H1 (cell line): ENCODE measurements at regions not wholly inside any gene's neighbourhood (a gene's known extent, or its start where the extent isn't known, plus 50 kb on each side); places are given as distances from the start of the nearest gene placed in this dataset.

Experiments used
- CTCF ChIA-PET: fragments of 300-600 bp; sonication (Branson Sonifier 250); formaldehyde crosslinking; loops from one replicate; lab custom pipeline; 2021; ENCODE audit not compliant: partially characterized antibody; lab: Charles Lee
- POLR2A ChIA-PET: fragments of 300-600 bp; sonication (Branson Sonifier 250); formaldehyde crosslinking; loops from one replicate; lab custom pipeline; 2021; ENCODE audit warnings: inconsistent platforms; ENCODE audit not compliant: partially characterized antibody; lab: Charles Lee
- DNase-seq, 2 experiments: peaks; one replicate each; pipeline versions ENCODE4 v3.0.0 to v3.0.0-alpha.2; 2010 to 2022; ENCODE audit warnings: low spot score in 2 of 2, low read depth in 1 of 2, mixed read lengths in 1 of 2
- FAIRE-seq: peaks from 2 replicates; lab custom pipeline; 2011; peaks lifted over from hg19 to GRCh38; lab: Jason Lieb, UNC
- H2AFZ ChIP-seq: 2 replicates; pipeline ENCODE4 v1.8.1; 2012; ENCODE audit warnings: low read length, inconsistent platforms
- H2AK5ac ChIP-seq: 2 replicates; pipeline ENCODE4 v1.6.1; 2013; ENCODE audit warnings: low read depth, low read length
- H2BK120ac ChIP-seq: replicated peaks from 2 replicates; pipeline ENCODE3; 2013; ENCODE audit warnings: low read depth, low read length, inconsistent platforms
- H2BK12ac ChIP-seq: 2 replicates; pipeline ENCODE4 v1.6.1; 2013; ENCODE audit warnings: low read depth, low read length
- H2BK15ac ChIP-seq: 2 replicates; pipeline ENCODE4 v1.6.1; 2013; ENCODE audit warnings: low read length
- H2BK20ac ChIP-seq: 2 replicates; pipeline ENCODE4 v1.6.1; 2013; ENCODE audit warnings: low read length
- H2BK5ac ChIP-seq: 2 replicates; pipeline ENCODE4 v1.6.1; 2013; ENCODE audit warnings: low read depth, low read length
- H3K14ac ChIP-seq: 2 replicates; pipeline ENCODE4 v1.6.1; 2013; ENCODE audit warnings: inconsistent platforms; ENCODE audit not compliant: insufficient read length
- H3K18ac ChIP-seq: 2 replicates; pipeline ENCODE4 v1.6.1; 2013; ENCODE audit warnings: low read length; ENCODE audit errors: extremely low read depth
- H3K23ac ChIP-seq: 2 replicates; pipeline ENCODE4 v1.6.1; 2013; ENCODE audit warnings: inconsistent platforms; ENCODE audit not compliant: insufficient read length
- H3K23me2 ChIP-seq: 2 replicates; pipeline ENCODE4 v1.6.1; 2013; ENCODE audit warnings: low read depth, low read length
- H3K27ac ChIP-seq: 2 replicates; pipeline ENCODE4 v1.6.1; 2011; ENCODE audit warnings: low read depth, low read length, inconsistent platforms
- H3K27me3 ChIP-seq, 4 experiments: replicated peaks in 1 of 4; 1 replicate in 1 of 4; 2 replicates in 3 of 4; pipeline versions ENCODE4 v1.6.1 to v1.8.1; 2011 to 2013; ENCODE audit warnings: low read length in 3 of 4, mild to moderate bottlenecking in 3 of 4, inconsistent platforms in 2 of 4, mixed read lengths in 2 of 4, moderate library complexity in 1 of 4; ENCODE audit not compliant: control insufficient read depth in 3 of 4, insufficient read depth in 3 of 4; ENCODE audit errors: extremely low read depth in 1 of 4
- H3K36me3 ChIP-seq, 4 experiments: 2 replicates each; pipeline versions ENCODE4 v1.6.1 to v1.8.1; 2011 to 2013; ENCODE audit warnings: mild to moderate bottlenecking in 4 of 4, low read length in 3 of 4, moderate library complexity in 2 of 4, control low read depth in 1 of 4, inconsistent platforms in 1 of 4; ENCODE audit not compliant: insufficient read depth in 4 of 4, control insufficient read depth in 2 of 4
- H3K4ac ChIP-seq: replicated peaks from 2 replicates; pipeline ENCODE3; 2013; ENCODE audit warnings: low read length, low read depth, mixed read lengths, inconsistent platforms; ENCODE audit not compliant: insufficient read length
- H3K4me1 ChIP-seq, 4 experiments: replicated peaks in 1 of 4; 1 replicate in 1 of 4; 2 replicates in 3 of 4; pipeline versions ENCODE4 v1.6.1 to v1.8.1; 2011 to 2013; ENCODE audit warnings: low read length in 3 of 4, inconsistent platforms in 2 of 4, mixed read lengths in 1 of 4; ENCODE audit not compliant: insufficient read depth in 4 of 4, control insufficient read depth in 3 of 4
- H3K4me2 ChIP-seq, 2 experiments: 2 replicates each; pipeline versions ENCODE4 v1.6.1 to v1.8.1; 2011 to 2013; ENCODE audit warnings: low read depth in 2 of 2, low read length in 2 of 2, control low read depth in 1 of 2, inconsistent platforms in 1 of 2, mild to moderate bottlenecking in 1 of 2; ENCODE audit not compliant: insufficient read depth in 1 of 2
- H3K4me3 ChIP-seq, 4 experiments: fragments of 200-600, 300-600 bp in 1 of 4; sonication (generic), shearing (Covaris generic), sonication (Bioruptor Twin) in 1 of 4; 2 replicates each; pipeline versions ENCODE4 v1.5.1 to v1.8.1; 2011 to 2016; ENCODE audit warnings: low read length in 4 of 4, low read depth in 3 of 4, control low read depth in 2 of 4, inconsistent platforms in 2 of 4, mild to moderate bottlenecking in 2 of 4, mixed read lengths in 1 of 4, moderate library complexity in 1 of 4; ENCODE audit not compliant: insufficient read depth in 2 of 4; ENCODE audit errors: extremely low read depth in 1 of 4
- H3K56ac ChIP-seq: replicated peaks from 2 replicates; pipeline ENCODE3; 2013; ENCODE audit warnings: low read depth, mild to moderate bottlenecking, mixed read lengths, low read length, inconsistent platforms; ENCODE audit not compliant: insufficient read length
- H3K79me1 ChIP-seq: 2 replicates; pipeline ENCODE4 v1.6.1; 2013; ENCODE audit warnings: low read depth, low read length, control low read depth
- H3K79me2 ChIP-seq, 2 experiments: 2 replicates each; pipeline versions ENCODE4 v1.6.1 to v1.8.1; 2012 to 2013; ENCODE audit warnings: low read length in 2 of 2, mild to moderate bottlenecking in 2 of 2, inconsistent platforms in 1 of 2; ENCODE audit not compliant: insufficient read depth in 2 of 2, control insufficient read depth in 1 of 2
- H3K9ac ChIP-seq, 4 experiments: replicated peaks in 1 of 4; 1 replicate in 1 of 4; 2 replicates in 3 of 4; pipeline versions ENCODE4 v1.6.1 to v1.8.1; 2011 to 2013; ENCODE audit warnings: low read depth in 3 of 4, low read length in 3 of 4, control low read depth in 2 of 4, mild to moderate bottlenecking in 2 of 4, moderate library complexity in 2 of 4, inconsistent platforms in 1 of 4; ENCODE audit errors: extremely low read depth in 1 of 4
- H3K9me3 ChIP-seq, 2 experiments: 2 replicates each; pipeline versions ENCODE4 v1.6.1 to v1.8.1; 2012 to 2013; ENCODE audit warnings: mild to moderate bottlenecking in 2 of 2, moderate library complexity in 2 of 2, control low read depth in 1 of 2, inconsistent platforms in 1 of 2, low read depth in 1 of 2, low read length in 1 of 2, mixed read lengths in 1 of 2; ENCODE audit not compliant: insufficient read depth in 2 of 2
- H4K20me1 ChIP-seq, 2 experiments: replicated peaks in 1 of 2; 2 replicates each; pipeline versions ENCODE3 to v1.8.1; 2011 to 2013; ENCODE audit warnings: inconsistent platforms in 2 of 2, low read length in 2 of 2, mild to moderate bottlenecking in 1 of 2; ENCODE audit not compliant: insufficient read depth in 2 of 2, control insufficient read depth in 1 of 2
- H4K5ac ChIP-seq: 2 replicates; pipeline ENCODE4 v1.6.1; 2013; ENCODE audit warnings: low read length, low read depth, mixed read lengths, inconsistent platforms; ENCODE audit not compliant: insufficient read length
- H4K8ac ChIP-seq: 2 replicates; pipeline ENCODE4 v1.8.0; 2013; ENCODE audit warnings: mild to moderate bottlenecking, moderate library complexity, low read length, inconsistent platforms; ENCODE audit not compliant: insufficient read depth; ENCODE audit errors: extremely low read depth
- H4K91ac ChIP-seq: replicated peaks from 2 replicates; pipeline ENCODE3; 2013; ENCODE audit warnings: low read length, mixed read lengths, inconsistent platforms; ENCODE audit not compliant: insufficient read length
- CBX5 ChIP-seq: fragments of 300-800, 300-1000 bp; sonication (generic); IDR thresholded peaks from 2 replicates; pipeline ENCODE4 v1.7.1; 2016; ENCODE audit warnings: antibody characterized with exemption, low read length, low read depth
- CBX8 ChIP-seq: fragments of 300-800, 300-1000 bp; sonication (generic); IDR thresholded peaks from 2 replicates; pipeline ENCODE4 v1.7.1; 2016; ENCODE audit warnings: low read depth, low read length, borderline replicate concordance
- CTBP2 ChIP-seq: IDR thresholded peaks from 2 replicates; pipeline ENCODE4 v1.7.0; 2011; ENCODE audit warnings: borderline replicate concordance, mild to moderate bottlenecking, moderate library complexity, mixed read lengths, low read length; ENCODE audit not compliant: insufficient read depth, insufficient read length
- GABPA ChIP-seq: IDR thresholded peaks from 2 replicates; pipeline ENCODE4 v1.6.1; 2011; ENCODE audit warnings: mild to moderate bottlenecking, low read length, moderate library complexity, borderline replicate concordance; ENCODE audit not compliant: insufficient read depth
- HDAC2 ChIP-seq, 2 experiments: fragments of 300-600 bp in 1 of 2; sonication (generic) in 1 of 2; IDR thresholded peaks; 2 replicates each; pipeline ENCODE4 v1.6.1; 2011 to 2012; ENCODE audit warnings: low read depth in 2 of 2, low read length in 2 of 2, mild to moderate bottlenecking in 2 of 2, moderate library complexity in 2 of 2, borderline replicate concordance in 1 of 2, inconsistent platforms in 1 of 2
- KDM4A ChIP-seq: IDR thresholded peaks from one replicate; pipeline ENCODE4 v1.7.1; 2012; ENCODE audit warnings: low read depth, mild to moderate bottlenecking, moderate library complexity, low read length, inconsistent platforms; ENCODE audit not compliant: severe bottlenecking
- MAFK ChIP-seq: IDR thresholded peaks from 2 replicates; pipeline ENCODE4 v1.6.1; 2012; ENCODE audit warnings: low read depth, mild to moderate bottlenecking, improper control_type of control experiment, low read length
- RAD21 ChIP-seq, 2 experiments: IDR thresholded peaks in 1 of 2; conservative IDR thresholded peaks in 1 of 2; 2 replicates each; pipeline ENCODE4 v1.6.1; 2011; ENCODE audit warnings: low read depth in 2 of 2, low read length in 2 of 2, improper control_type of control experiment in 1 of 2, inconsistent platforms in 1 of 2, mild to moderate bottlenecking in 1 of 2, moderate library complexity in 1 of 2
- RBBP5 ChIP-seq: IDR thresholded peaks from 2 replicates; pipeline ENCODE4 v1.7.1; 2012; ENCODE audit warnings: low read depth, mild to moderate bottlenecking, inconsistent platforms, low read length, moderate library complexity, borderline replicate concordance
- RFX5 ChIP-seq: IDR thresholded peaks from 2 replicates; pipeline ENCODE4 v1.6.1; 2011; ENCODE audit warnings: low read depth, low read length, improper control_type of control experiment, borderline replicate concordance
- SAP30 ChIP-seq: fragments of 300-600 bp; sonication (generic); IDR thresholded peaks from 2 replicates; pipeline ENCODE4 v1.7.1; 2012; ENCODE audit warnings: low read length, moderate library complexity, mild to moderate bottlenecking, inconsistent platforms; ENCODE audit not compliant: insufficient read depth, insufficient replicate concordance
- SUZ12 ChIP-seq: fragments of 200-600 bp; sonication (generic); IDR thresholded peaks from 2 replicates; pipeline ENCODE4 v1.6.1; 2012; ENCODE audit warnings: mild to moderate bottlenecking, inconsistent platforms, low read length, moderate library complexity, mixed read lengths
- TEAD4 ChIP-seq: IDR thresholded peaks from 2 replicates; pipeline ENCODE4 v1.6.1; 2012; ENCODE audit warnings: low read depth, low read length, inconsistent platforms, mixed read lengths
- WGBS, 2 experiments: shearing (Covaris generic) in 1 of 2; methylation state at CpG; one replicate each; pipeline versions ENCODE4 v1.1.6 to v1.1.7; 2013 to 2015; ENCODE audit warnings: low lambda C conversion rate in 2 of 2, mixed read lengths in 2 of 2, inconsistent platforms in 1 of 2, low coverage in 1 of 2, missing lambda C conversion rate in 1 of 2; ENCODE audit not compliant: insufficient replicate concordance in 2 of 2, insufficient coverage in 1 of 2, insufficient read length in 1 of 2; ENCODE audit errors: extremely low coverage in 1 of 2, missing lambda C conversion rate in 1 of 2; 5-methylcytosine and 5-hydroxymethylcytosine counted together

- Histone ChIP-seq H3K56ac (no peak overlapping the region), H2BK12ac (no peak overlapping the region), H2AFZ (peak overlapping the region; percentile 89), H2AK5ac (no peak overlapping the region), H3K27ac (no peak overlapping the region), H4K8ac (no peak overlapping the region), H2BK5ac (no peak overlapping the region), H3K4me2 (no peak overlapping the region), H3K23me2 (no peaks in the 10 kb centered on the region; the same call in 1 of the 2 replicates), H4K5ac (no peak overlapping the region), H3K79me1 (no peaks in the 10 kb centered on the region), H3K18ac (no peak overlapping the region), H3K79me2 (no peaks in the 10 kb centered on the region), H2BK120ac (no peak overlapping the region), H3K36me3 (no peaks in the 10 kb centered on the region), H3K27me3 (no peaks in the 10 kb centered on the region), H3K14ac (no peak overlapping the region), H3K9me3 (no peaks in the 10 kb centered on the region), H3K4ac (no peak overlapping the region), H3K4me1 (peaks cover 0 to 3% (median 3%) of the 10 kb centered on the region in 4 experiments; a peak in 6 of 7 replicates), H2BK20ac (no peak overlapping the region), H3K9ac (no peak overlapping the region), H3K4me3 (no peak overlapping the region), H4K91ac (no peak overlapping the region), H2BK15ac (no peak overlapping the region), H4K20me1 (no peaks in the 10 kb centered on the region), H3K23ac (no peak overlapping the region)
- no peak for DNase-seq
- no peak for FAIRE-seq
- 85% methylated on average over 6 of the region's 6 CpGs; no CpG with 5 or more reads in 1 of the 2 experiments for WGBS, 2 experiments
- ChIA-PET CTCF (interaction anchor here (1.2 to 2.2 kb wide), 2 partner anchors 24 to 386 kb away, joined by 3 to 13 read pairs; no protein-coding TSS in a partner anchor), POLR2A (no interaction called here)
- TF ChIP-seq SAP30 (no peak), SUZ12 (no peak), CBX8 (no peak), MAFK (no peak), HDAC2 (IDR thresholded peaks at IDR 0.05; ENCODE audit: borderline replicate concordance in 1 of 2, low read depth in 2 of 2, low read length in 2 of 2) (no peak), RBBP5 (no peak), RFX5 (no peak), GABPA (no peak), RAD21 (IDR thresholded peaks at IDR 0.05 in 1 of 2, conservative IDR thresholded peaks at IDR 0.05 in 1 of 2; ENCODE audit: low read depth in 2 of 2, low read length in 2 of 2) (no peak), KDM4A (no peak), TEAD4 (no peak), CTBP2 (no peak), CBX5 (no peak)
Measured at GRCh38 chr2:118469103-118469502, 378.3 kb downstream of the EN1 start.
